GM19351 (cell line): ENCODE measurements at regions not wholly inside any gene's neighbourhood (a gene's known extent, or its start where the extent isn't known, plus 50 kb on each side); places are given as distances from the start of the nearest gene placed in this dataset.

Source experiments
- ATAC-seq: cut with Tn5 transposase; IDR thresholded peaks from one replicate; pipeline ENCODE4 v1.9.1; 2021; ENCODE audit warnings: mild to moderate bottlenecking, moderate library complexity; ENCODE audit not compliant: unreplicated experiment

- no peak for ATAC-seq
Observed at GRCh38 chr6:133748628-133749027, 140.3 kb upstream of the TCF21 start.

DNA sequence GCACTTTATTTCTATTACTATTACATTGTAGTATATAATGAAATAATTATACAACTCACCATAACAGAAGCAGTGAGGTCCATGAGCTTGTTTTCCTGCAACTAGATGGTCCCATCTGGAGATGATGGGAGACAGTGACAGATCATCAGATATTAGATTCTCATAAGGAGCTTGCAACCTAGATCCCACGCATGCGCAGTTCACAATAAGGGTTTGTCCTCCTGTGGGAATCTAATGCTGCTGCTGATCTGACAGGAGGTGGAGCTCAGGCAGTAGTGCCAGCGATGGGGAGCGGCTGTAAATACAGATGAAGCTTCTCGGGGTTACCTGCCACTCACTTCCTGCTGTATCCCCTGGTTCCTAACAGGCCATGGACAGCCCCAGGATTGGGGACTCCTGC lies 139.5 kb upstream of the TCF21 start:
- ATAC-seq: no peak

- ATAC-seq: no peak
Observed at GRCh38 chr6:133752129-133752528, 136.8 kb upstream of the TCF21 start.

- ATAC-seq: no peak
Observed at GRCh38 chr6:133753756-133754155, 135.2 kb upstream of the TCF21 start.

DNA sequence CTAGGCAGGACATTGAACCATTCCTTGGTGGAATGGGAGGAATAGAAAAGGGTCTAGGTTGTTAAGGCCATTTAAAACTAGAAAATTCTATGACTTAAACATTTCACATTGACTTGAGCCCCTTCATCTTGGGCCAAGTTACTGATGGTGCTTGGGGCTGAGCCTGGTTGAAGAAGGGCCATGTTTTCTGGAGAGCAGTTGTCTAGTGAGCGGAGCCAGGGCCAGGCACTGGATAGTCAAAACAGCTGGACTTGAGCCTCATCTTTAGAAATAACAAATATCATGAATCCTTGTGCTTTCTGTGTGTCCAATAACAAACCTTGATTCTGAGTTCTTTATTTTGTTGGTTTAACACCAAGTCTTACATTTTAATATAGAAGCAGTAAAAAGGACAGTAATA lies 134.6 kb upstream of the TCF21 start:
- ATAC-seq: no peak

DNA sequence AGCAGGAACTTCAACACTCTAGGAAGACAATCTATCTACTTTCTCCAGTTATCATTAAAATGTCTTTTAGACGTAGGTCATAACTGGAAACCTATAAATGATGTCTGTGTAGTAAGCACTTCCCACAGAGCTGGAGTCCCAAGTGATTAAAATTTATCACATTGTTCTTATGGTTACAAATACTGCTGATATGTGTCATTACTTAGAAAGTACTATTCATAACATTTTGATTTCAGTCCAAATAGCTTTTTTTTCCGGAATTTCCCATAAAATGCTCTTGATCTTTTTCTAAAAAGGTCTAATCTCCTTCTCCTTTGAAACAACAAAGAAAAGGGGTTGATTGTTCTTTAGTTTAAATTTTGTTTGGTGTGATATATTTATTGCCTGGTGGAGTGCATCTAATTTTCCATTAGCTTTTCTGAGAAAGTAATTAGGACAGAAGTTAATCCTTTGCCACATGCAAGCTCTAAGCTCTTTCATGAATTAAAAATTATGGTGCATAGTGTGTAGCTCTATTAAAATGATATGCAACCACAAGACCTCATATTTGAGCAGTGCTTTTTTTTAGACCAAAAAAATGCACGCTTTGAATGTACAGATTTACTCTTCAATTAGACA lies 132.7 kb upstream of the TCF21 start:
- no peak for ATAC-seq

DNA sequence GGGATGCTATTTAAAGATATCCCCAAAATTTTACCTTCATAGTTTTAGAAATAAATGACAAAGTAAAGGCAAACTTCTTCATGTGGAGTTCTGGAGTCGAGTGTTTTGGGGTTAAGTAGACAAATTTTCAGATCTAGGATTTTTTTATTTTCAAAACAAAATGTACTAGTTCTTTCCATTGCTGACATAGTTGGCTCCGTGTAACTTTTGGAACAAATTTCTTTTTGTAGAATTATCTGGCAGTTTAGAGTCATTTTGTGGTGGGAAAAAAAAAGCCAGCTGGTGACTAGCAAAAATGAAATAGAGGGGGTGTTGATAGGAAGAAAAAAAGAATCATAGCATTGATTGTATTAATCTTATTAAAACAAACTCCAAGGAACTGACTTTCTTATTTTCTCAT lies 131.6 kb upstream of the TCF21 start:
- ATAC-seq: no peak

DNA sequence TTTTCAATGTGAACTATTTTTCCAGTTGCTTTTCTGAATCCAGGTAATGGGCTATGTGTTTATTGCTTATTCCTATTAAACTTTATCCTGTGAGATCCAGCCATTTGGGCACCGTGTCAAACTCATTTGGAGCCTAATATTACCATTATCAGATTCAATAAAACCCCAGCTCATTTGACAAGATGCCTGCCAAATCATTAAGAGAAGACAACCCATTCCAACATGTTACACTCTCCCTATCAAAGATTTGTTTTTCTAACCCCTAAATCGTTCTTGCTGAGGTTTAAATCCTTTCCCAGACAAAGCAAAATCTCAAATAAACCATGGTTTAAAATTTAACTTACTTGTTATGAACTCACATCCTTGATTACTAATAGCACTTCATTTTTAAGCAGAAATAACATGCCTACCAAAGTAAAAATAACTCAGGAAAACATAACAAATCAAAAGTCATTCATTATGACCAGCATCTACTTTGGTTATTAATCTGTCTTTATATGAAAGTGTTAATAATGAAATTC lies 130.0 kb upstream of the TCF21 start:
- ATAC-seq: no peak

DNA sequence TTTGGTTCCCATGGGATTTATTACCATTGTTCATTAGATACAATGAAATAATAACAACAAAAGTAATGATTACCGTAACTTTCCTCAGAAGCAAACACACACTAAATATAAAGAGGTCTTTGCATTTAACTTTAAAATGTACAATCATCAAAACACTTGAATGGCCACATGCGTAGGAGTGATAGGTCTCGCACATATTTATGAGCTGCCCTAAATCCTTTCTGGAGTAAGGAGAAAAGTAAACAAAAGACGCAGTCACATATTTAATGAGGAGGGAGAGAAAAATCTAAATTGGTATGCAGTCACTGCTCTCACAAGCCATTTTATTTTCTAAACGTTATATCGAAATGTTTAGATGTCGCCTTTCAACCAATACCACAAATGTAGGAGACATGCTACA lies 129.4 kb upstream of the TCF21 start:
- no peak for ATAC-seq

GRCh38 chr6:133761706-133762105 lies 127.2 kb upstream of the TCF21 start:
- ATAC-seq: no peak

DNA sequence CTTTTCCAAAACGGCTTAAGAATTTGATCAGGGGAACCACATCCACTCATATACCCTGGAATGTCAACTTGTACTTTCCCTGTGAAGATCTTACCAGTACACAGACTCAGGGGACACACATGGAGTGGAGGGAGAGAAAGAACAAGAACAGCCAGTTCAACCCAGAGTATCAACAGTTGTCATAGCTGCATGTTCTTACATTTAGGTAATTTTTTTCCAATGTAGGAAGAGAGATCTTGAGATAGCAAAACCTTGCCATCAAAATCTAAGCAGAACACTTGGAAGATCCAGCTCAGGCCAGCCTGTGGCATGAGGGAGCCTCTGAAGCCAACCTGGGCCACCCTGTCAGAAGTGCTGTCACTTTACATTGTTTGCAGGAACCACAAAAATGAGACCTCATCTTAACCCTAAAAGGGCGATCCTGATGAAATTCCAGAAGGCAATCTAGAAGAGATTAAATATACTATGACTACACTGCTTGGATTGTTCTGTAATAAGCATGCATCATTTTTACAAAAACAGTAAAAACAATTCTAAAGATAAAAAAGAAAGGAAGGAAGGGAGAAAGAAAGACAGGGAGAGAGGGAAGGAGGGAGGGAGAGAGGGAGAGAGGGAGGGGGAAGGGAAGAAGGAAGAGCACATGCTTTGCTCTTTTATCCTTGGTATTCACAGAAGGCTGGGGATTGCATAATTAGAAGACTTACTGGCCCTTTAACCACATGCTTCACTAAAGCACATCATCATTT lies 124.7 kb upstream of the TCF21 start:
- ATAC-seq: no peak

DNA sequence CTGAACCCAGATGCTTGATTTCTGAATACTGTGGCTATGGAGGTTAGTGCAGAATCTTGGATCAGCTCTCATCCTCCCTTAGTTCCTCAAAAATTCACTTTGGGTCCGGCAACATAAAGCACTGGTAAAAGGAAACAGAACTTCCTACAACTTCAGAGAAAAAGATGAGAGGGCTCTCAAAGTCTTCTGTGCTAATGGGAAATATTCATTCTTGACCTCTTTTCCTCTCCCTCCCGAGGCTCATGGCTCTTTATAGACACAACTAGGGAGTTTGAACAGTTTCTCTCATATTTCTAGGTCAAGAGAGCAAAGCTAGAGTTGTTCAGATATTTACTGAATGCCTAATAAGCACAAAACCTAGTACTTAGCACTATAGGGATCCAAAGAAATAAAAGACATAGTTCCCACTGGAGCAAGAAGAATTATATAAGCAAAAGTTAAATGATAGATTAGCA lies 124.1 kb upstream of the TCF21 start:
- ATAC-seq: no peak

DNA sequence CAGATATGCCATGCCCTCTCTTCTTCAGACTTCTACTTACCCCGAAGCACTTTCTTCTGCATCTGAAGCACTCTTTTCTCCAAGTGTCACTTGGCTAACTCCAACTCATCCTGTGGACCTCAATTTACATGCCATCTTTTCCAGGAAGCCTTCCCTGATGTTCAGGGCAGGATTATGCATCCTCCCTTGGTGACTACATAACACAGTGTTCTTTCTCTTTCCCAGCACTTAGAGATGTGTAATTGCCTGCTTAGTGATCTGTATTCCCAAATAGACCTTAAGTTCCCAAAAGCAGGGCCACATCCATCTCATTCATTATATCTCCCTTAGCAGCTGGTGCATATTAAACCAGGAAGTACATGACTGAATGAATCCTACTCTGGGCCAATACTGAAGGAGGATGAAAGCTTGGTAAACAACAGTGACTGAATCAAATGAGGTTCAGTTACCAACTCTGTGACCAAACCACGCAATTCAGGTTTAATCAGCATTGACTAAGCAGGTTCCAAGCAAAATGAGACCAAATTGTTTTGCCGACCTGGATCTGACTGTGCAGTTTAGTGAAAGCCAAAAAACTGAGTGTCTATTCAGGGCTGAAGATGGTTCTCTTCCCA lies 121.4 kb upstream of the TCF21 start:
- ATAC-seq: no peak

GRCh38 chr6:133768656-133769295 lies 120.1 kb upstream of the TCF21 start:
- no peak for ATAC-seq

DNA sequence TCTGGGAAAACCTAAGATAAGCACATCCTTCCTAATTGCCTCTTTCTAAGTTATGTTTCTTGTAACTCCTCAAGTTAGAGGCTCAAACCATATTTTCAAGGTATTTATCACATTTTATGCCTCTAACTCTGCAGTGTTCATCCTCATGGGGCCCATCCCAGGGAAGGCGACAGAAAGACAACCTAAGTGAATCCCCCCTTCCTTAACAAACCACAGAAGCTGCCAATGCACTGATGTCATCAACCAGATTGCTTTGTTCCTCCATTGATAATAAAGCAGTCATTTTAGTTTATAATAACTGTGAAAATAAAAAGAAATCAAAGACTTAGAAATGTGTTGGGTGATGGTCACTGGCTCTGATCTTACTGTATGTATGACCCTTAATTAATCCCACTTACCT lies 119.5 kb upstream of the TCF21 start:
- ATAC-seq: no peak

DNA sequence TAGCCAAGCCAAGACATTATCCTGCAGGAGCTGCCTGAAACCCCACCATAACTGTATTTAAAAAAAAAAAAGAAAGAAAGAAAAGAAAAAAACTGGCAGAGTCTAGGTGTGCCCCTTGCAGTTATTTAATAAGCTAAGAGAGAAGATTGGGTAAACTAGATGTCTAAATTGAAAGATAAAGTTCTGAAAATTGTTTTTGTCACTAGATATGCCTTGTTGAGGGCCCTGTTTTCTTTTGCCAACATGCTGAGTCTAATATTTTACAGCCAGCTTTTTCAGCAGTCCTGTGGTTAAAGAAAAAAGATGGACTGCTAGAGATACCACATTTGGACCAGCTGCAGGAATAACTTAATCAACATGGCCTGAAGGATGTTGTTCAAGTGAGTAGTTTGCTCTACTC lies 116.3 kb upstream of the TCF21 start:
- ATAC-seq: no peak

DNA sequence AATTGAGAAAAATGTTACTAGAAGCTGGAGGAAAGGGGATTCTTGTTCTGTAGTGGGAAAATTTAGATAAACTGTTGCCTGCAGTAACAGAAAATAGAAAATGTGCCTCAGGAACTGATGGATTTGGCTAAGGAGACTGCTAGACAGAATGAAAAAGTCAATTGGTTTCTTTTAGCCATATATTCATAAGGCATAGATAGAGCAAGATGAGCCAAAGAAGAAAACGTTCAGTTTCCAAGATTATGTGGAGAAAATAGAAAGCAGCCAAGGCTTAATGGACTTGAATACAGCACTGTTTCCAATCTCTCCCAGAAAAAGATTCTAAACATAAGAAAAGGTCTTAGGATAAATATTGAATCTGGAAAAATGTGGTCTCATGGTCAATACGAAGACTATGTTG lies 115.1 kb upstream of the TCF21 start:
- no peak for ATAC-seq

- ATAC-seq: no peak
Observed at GRCh38 chr6:133774356-133774755, 114.6 kb upstream of the TCF21 start.

DNA sequence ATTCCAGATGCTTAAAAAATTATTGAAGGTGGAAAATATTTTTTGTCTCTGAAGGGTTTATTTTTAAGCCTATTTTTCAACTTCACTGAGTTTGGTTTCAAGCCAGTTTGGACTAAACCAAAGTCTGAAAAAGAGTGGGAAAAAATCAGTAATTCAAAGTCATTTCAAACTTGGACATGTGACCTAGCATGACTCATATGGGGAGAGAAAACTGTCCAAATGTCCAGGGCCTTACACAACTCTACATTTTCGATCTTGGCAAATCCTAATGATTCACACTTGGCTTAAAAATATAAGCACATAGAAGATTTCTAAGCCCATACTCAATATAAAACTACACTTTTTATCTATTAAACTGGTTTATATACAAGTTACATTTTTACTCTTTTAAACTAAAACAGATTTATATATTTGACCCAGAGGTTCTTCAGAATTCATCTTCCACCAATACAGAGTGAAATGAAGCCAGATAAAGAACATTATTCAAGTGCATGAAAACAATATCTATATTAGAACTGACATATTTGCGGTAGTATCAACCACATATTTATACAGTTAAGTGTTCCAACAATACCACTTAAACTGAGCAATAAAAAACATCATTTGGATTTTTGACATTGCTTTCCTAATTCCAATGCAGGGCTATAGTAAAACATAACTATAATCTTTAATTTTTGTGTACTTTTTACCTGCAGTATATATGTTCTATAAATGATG lies 110.3 kb upstream of the TCF21 start:
- ATAC-seq: no peak

DNA sequence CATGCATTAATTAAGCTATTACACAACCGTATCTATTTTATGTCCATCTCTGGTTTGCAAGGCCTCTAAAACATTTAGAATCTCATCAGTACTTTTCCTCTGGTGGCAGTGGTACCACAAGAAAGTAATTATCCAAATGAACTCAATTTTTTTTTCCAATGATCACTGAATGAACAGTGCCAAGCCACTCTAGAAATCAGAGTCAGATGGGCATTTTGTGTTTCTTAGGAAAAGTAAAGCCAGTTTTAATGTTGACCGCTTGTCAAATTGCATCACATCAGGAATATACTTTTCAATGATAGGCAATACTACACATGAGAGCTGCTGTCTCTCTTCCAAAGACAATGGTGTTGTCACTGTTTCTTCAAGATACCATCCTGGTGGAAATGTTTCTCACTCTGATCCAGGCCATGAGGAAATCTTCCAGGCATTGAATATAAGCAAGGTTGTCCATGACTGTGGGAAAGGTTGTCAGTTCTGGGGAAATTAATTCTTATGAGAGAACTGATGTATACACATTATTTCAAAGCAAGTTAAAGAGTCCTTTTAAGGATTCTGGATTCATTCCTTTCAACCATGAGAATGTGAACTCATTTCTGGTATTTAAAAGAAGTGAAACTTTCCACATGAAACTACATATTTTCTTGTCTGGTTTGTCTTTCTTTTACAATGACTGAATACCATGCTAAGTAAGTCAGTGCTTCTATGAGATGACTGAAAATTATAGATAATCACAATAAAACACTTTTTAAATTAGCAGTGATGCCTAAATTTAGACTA lies 108.8 kb upstream of the TCF21 start:
- no peak for ATAC-seq
